B cell (primary cell): ENCODE measurements at regions not wholly inside any gene's neighbourhood (a gene's known extent, or its start where the extent isn't known, plus 50 kb on each side); places are given as distances from the start of the nearest gene placed in this dataset.

Experiments used
- ATAC-seq: fragments of 200-7000 bp; cut with Tn5 transposase; one replicate; pipeline ENCODE4 v1.10.0; 2021; ENCODE audit warnings: low read depth, mild to moderate bottlenecking, moderate number of reproducible peaks, moderate library complexity
- CTCF ChIA-PET: fragments of 350-600 bp; sonication (Branson Sonifier 250); formaldehyde crosslinking; loops from one replicate; lab custom pipeline; 2021; ENCODE audit warnings: antibody characterized with exemption, inconsistent platforms; lab: Charles Lee
- POLR2A ChIA-PET: fragments of 350-600 bp; sonication (Branson Sonifier 250); formaldehyde crosslinking; loops from one replicate; lab custom pipeline; 2021; ENCODE audit warnings: antibody characterized with exemption; lab: Charles Lee
- DNase-seq: peaks from one replicate; pipeline ENCODE4 v3.0.0; 2013
- H2AFZ ChIP-seq: 2 replicates; pipeline ENCODE4 v1.6.1; 2012; ENCODE audit warnings: mild to moderate bottlenecking, low read depth, low read length; ENCODE audit not compliant: insufficient read depth, poor library complexity, severe bottlenecking
- H3K27ac ChIP-seq, 2 donors: 1 replicate in 1 of 2; 2 replicates in 1 of 2; pipeline ENCODE4 v1.5.1; 2012 to 2013; ENCODE audit warnings: low read length in 2 of 2, mild to moderate bottlenecking in 2 of 2, moderate library complexity in 1 of 2
- H3K27me3 ChIP-seq, 4 experiments: fragments of 200-600 bp in 1 of 4; sonication (generic) in 1 of 4; replicated peaks in 1 of 4; 1 replicate in 2 of 4; 2 replicates in 2 of 4; pipeline versions ENCODE4 v1.6.1 to v1.7.0; 2013 to 2016; ENCODE audit warnings: low read length in 3 of 4, mild to moderate bottlenecking in 2 of 4, mixed read lengths in 1 of 4, moderate library complexity in 1 of 4; ENCODE audit not compliant: insufficient read depth in 4 of 4, control insufficient read depth in 3 of 4; ENCODE audit errors: control extremely low read depth in 1 of 4
- H3K36me3 ChIP-seq, 2 experiments: replicated peaks in 1 of 2; 1 replicate in 1 of 2; 2 replicates in 1 of 2; pipeline versions ENCODE4 v1.6.1 to v1.7.1; 2013; ENCODE audit warnings: low read length in 1 of 2; ENCODE audit not compliant: insufficient read depth in 2 of 2, control insufficient read depth in 1 of 2; ENCODE audit errors: control extremely low read depth in 1 of 2, extremely low read depth in 1 of 2
- H3K4me1 ChIP-seq, 2 donors: fragments of 200-600 bp in 1 of 2; sonication (generic) in 1 of 2; 1 replicate in 1 of 2; 2 replicates in 1 of 2; pipeline versions ENCODE4 v1.5.1 to v1.6.1; 2013 to 2017; ENCODE audit warnings: low read length in 2 of 2; ENCODE audit not compliant: control insufficient read depth in 2 of 2, insufficient read depth in 2 of 2
- H3K4me2 ChIP-seq: replicated peaks from 2 replicates; pipeline ENCODE3; 2012; ENCODE audit warnings: mild to moderate bottlenecking, low read depth, low read length; ENCODE audit not compliant: poor library complexity, severe bottlenecking
- H3K4me3 ChIP-seq, 5 experiments: fragments of 200-600 bp in 1 of 5; sonication (generic) in 1 of 5; 1 replicate in 3 of 5; 2 replicates in 2 of 5; pipeline versions ENCODE4 v1.5.1 to v1.7.0; 2011 to 2016; ENCODE audit warnings: low read length in 4 of 5, mild to moderate bottlenecking in 4 of 5, low read depth in 2 of 5, control low read depth in 1 of 5, moderate library complexity in 1 of 5; ENCODE audit not compliant: insufficient read depth in 1 of 5; ENCODE audit errors: control extremely low read depth in 1 of 5, extremely low read depth in 1 of 5
- H3K79me2 ChIP-seq: fragments of 200-600 bp; sonication (generic); one replicate; pipeline ENCODE4 v1.6.0; 2016; ENCODE audit warnings: low read length; ENCODE audit not compliant: control insufficient read depth, insufficient read depth
- H3K9ac ChIP-seq: fragments of 200-600 bp; sonication (generic); 2 replicates; pipeline ENCODE4 v1.6.1; 2017; ENCODE audit warnings: mild to moderate bottlenecking, low read length, moderate library complexity
- H3K9me3 ChIP-seq, 3 donors: one replicate each; pipeline versions ENCODE4 v1.6.1 to v1.7.1; 2013; ENCODE audit warnings: low read length in 2 of 3; ENCODE audit not compliant: control insufficient read depth in 2 of 3, insufficient read depth in 1 of 3; ENCODE audit errors: control extremely low read depth in 1 of 3
- H4K20me1 ChIP-seq: 2 replicates; pipeline ENCODE4 v1.6.0; 2012; ENCODE audit warnings: mild to moderate bottlenecking, low read length; ENCODE audit not compliant: insufficient read depth, control insufficient read depth, poor library complexity, severe bottlenecking
- H3K27ac Mint-ChIP-seq: one replicate; pipeline ENCODE4 v1.8.0; 2021; ENCODE audit warnings: mixed read lengths
- H3K27me3 Mint-ChIP-seq: one replicate; pipeline ENCODE4 v1.8.0; 2021; ENCODE audit warnings: mixed read lengths
- H3K4me1 Mint-ChIP-seq: one replicate; pipeline ENCODE4 v1.8.0; 2021; ENCODE audit warnings: mixed read lengths
- H3K4me3 Mint-ChIP-seq: one replicate; pipeline ENCODE4 v1.8.0; 2021; ENCODE audit warnings: mixed read lengths
- H3K9me3 Mint-ChIP-seq: one replicate; pipeline ENCODE4 v1.8.0; 2022; ENCODE audit warnings: mixed read lengths; ENCODE audit not compliant: insufficient read depth
- EZH2 ChIP-seq: IDR thresholded peaks from 2 replicates; pipeline ENCODE4 v1.6.1; 2012; ENCODE audit warnings: borderline replicate concordance, low read depth, mild to moderate bottlenecking, moderate library complexity, low read length; ENCODE audit not compliant: insufficient read depth, poor library complexity, severe bottlenecking
- WGBS: methylation state at CpG from one replicate; pipeline ENCODE4 v1.1.5; 2013; ENCODE audit warnings: missing lambda C conversion rate; ENCODE audit not compliant: insufficient coverage; 5-methylcytosine and 5-hydroxymethylcytosine counted together
- intact Hi-C: fragments of 100-400 bp; cut with micrococcal nuclease; formaldehyde crosslinking; loops from one replicate; pipeline ENCODE4 v1.10.0; 2022
- TF ChIP-seq, protein P1 (sequence below): fragments of 200-600 bp; IDR thresholded peaks from one replicate; pipeline ENCODE4 v1.8.0; 2022; ENCODE audit warnings: antibody characterized with exemption, mild to moderate bottlenecking

DNA sequence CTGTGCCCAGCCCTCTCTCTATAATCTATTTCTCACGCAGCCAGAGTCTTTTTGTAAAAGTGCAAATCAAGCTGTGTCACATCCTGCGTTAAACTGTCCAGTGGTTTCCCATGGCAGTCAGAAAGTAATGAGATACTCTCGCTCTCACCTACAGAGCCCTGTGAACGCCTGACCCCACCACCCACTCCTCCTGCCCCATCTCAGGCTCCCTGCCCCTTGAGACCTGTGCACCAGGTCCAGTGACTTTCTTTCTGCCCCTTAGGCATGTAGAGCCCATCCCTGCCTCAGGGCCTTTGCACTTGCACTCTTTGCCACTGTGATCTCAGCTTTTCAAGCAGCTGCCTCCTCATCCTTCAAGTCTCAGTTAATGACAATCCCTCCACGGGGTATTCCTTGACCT lies 58.3 kb upstream of the RASGRP1 start:
- H3K27me3 ChIP-seq: no peaks in the 10 kb centered on the region
- no peaks in the 10 kb centered on the region for H4K20me1 ChIP-seq
- intact Hi-C loops: no loop called here
- TF ChIP-seq EZH2: no peak
- TF ChIP-seq, protein P1, sequence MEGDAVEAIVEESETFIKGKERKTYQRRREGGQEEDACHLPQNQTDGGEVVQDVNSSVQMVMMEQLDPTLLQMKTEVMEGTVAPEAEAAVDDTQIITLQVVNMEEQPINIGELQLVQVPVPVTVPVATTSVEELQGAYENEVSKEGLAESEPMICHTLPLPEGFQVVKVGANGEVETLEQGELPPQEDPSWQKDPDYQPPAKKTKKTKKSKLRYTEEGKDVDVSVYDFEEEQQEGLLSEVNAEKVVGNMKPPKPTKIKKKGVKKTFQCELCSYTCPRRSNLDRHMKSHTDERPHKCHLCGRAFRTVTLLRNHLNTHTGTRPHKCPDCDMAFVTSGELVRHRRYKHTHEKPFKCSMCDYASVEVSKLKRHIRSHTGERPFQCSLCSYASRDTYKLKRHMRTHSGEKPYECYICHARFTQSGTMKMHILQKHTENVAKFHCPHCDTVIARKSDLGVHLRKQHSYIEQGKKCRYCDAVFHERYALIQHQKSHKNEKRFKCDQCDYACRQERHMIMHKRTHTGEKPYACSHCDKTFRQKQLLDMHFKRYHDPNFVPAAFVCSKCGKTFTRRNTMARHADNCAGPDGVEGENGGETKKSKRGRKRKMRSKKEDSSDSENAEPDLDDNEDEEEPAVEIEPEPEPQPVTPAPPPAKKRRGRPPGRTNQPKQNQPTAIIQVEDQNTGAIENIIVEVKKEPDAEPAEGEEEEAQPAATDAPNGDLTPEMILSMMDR: no peak
- H3K4me1 ChIP-seq: peaks cover 18 to 27% of the 10 kb centered on the region in 2 donors
- no peak overlapping the region for H3K27ac ChIP-seq
- Mint-ChIP-seq H3K4me1 (peaks cover 28% of the 10 kb centered on the region), H3K4me3 (no peak overlapping the region), H3K27ac (no peak overlapping the region), H3K27me3 (no peaks in the 10 kb centered on the region), H3K9me3 (no peaks in the 10 kb centered on the region)
- POLR2A ChIA-PET: no interaction called here
- no peaks in the 10 kb centered on the region for H3K9me3 ChIP-seq
- no peaks in the 10 kb centered on the region for H3K79me2 ChIP-seq
- no peak overlapping the region for H3K9ac ChIP-seq
- DNase-seq: no peak
- H3K4me3 ChIP-seq: no peak overlapping the region
- no peak for ATAC-seq
- CTCF ChIA-PET: no interaction called here
- H2AFZ ChIP-seq: no peak overlapping the region
- H3K36me3 ChIP-seq: no peaks in the 10 kb centered on the region
- no peak overlapping the region for H3K4me2 ChIP-seq
- 98% methylated on average over 4 of the region's 5 CpGs for WGBS

DNA sequence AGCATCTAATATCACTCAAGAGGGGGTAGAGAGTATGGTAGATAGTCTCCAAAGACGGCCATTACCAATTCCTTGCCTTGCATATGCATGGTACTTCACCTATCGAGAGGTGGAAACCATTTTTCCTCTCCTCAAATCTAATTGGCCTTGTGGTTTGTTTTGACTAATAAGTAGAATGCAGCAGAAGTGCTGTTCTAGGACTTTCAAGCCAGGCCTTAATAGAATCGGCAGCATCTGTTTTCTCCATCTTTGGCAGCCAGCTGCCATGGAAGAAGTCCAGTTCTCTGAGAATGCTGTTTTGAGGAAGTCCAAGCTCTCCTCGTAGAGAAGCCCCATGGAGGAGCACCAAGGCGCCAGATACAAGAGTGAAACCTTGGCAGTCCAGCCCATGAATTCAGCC lies 59.1 kb upstream of the RASGRP1 start:
- Histone ChIP-seq H3K9ac (no peak overlapping the region), H3K79me2 (no peaks in the 10 kb centered on the region), H2AFZ (no peak overlapping the region), H3K4me3 (no peak overlapping the region), H3K4me2 (no peak overlapping the region), H4K20me1 (no peaks in the 10 kb centered on the region), H3K27ac (no peak overlapping the region), H3K27me3 (no peaks in the 10 kb centered on the region), H3K36me3 (no peaks in the 10 kb centered on the region), H3K4me1 (peaks cover 18 to 27% of the 10 kb centered on the region in 2 donors), H3K9me3 (no peaks in the 10 kb centered on the region)
- WGBS: 50% methylated on average over 2 of the region's 5 CpGs
- ChIA-PET CTCF (interaction anchor here (0.8 to 1.1 kb wide), 2 partner anchors 76 to 183 kb away, joined by 3 to 4 read pairs; no protein-coding TSS in a partner anchor), POLR2A (no interaction called here)
- intact Hi-C loops: no loop called here
- no peak overlapping the region for H3K4me3 Mint-ChIP-seq
- H3K27ac Mint-ChIP-seq: no peak overlapping the region
- TF ChIP-seq, protein P1: no peak
- no peak for TF ChIP-seq EZH2
- no peaks in the 10 kb centered on the region for H3K27me3 Mint-ChIP-seq
- ATAC-seq (no peak), DNase-seq (no peak)
- H3K4me1 Mint-ChIP-seq: peaks cover 28% of the 10 kb centered on the region
- no peaks in the 10 kb centered on the region for H3K9me3 Mint-ChIP-seq
